B cell (primary cell): ENCODE measurements at regions not wholly inside any gene's neighbourhood (a gene's known extent, or its start where the extent isn't known, plus 50 kb on each side); places are given as distances from the start of the nearest gene placed in this dataset.

Experiments
- ATAC-seq: fragments of 200-7000 bp; cut with Tn5 transposase; one replicate; pipeline ENCODE4 v1.10.0; 2021; ENCODE audit warnings: low read depth, mild to moderate bottlenecking, moderate number of reproducible peaks, moderate library complexity
- CTCF ChIA-PET: fragments of 350-600 bp; sonication (Branson Sonifier 250); formaldehyde crosslinking; loops from one replicate; lab custom pipeline; 2021; ENCODE audit warnings: antibody characterized with exemption, inconsistent platforms; lab: Charles Lee
- POLR2A ChIA-PET: fragments of 350-600 bp; sonication (Branson Sonifier 250); formaldehyde crosslinking; loops from one replicate; lab custom pipeline; 2021; ENCODE audit warnings: antibody characterized with exemption; lab: Charles Lee
- DNase-seq: peaks from one replicate; pipeline ENCODE4 v3.0.0; 2013
- H2AFZ ChIP-seq: 2 replicates; pipeline ENCODE4 v1.6.1; 2012; ENCODE audit warnings: mild to moderate bottlenecking, low read depth, low read length; ENCODE audit not compliant: insufficient read depth, poor library complexity, severe bottlenecking
- H3K27ac ChIP-seq, 2 donors: 1 replicate in 1 of 2; 2 replicates in 1 of 2; pipeline ENCODE4 v1.5.1; 2012 to 2013; ENCODE audit warnings: low read length in 2 of 2, mild to moderate bottlenecking in 2 of 2, moderate library complexity in 1 of 2
- H3K27me3 ChIP-seq, 4 experiments: fragments of 200-600 bp in 1 of 4; sonication (generic) in 1 of 4; replicated peaks in 1 of 4; 1 replicate in 2 of 4; 2 replicates in 2 of 4; pipeline versions ENCODE4 v1.6.1 to v1.7.0; 2013 to 2016; ENCODE audit warnings: low read length in 3 of 4, mild to moderate bottlenecking in 2 of 4, mixed read lengths in 1 of 4, moderate library complexity in 1 of 4; ENCODE audit not compliant: insufficient read depth in 4 of 4, control insufficient read depth in 3 of 4; ENCODE audit errors: control extremely low read depth in 1 of 4
- H3K36me3 ChIP-seq, 2 experiments: replicated peaks in 1 of 2; 1 replicate in 1 of 2; 2 replicates in 1 of 2; pipeline versions ENCODE4 v1.6.1 to v1.7.1; 2013; ENCODE audit warnings: low read length in 1 of 2; ENCODE audit not compliant: insufficient read depth in 2 of 2, control insufficient read depth in 1 of 2; ENCODE audit errors: control extremely low read depth in 1 of 2, extremely low read depth in 1 of 2
- H3K4me1 ChIP-seq, 2 donors: fragments of 200-600 bp in 1 of 2; sonication (generic) in 1 of 2; 1 replicate in 1 of 2; 2 replicates in 1 of 2; pipeline versions ENCODE4 v1.5.1 to v1.6.1; 2013 to 2017; ENCODE audit warnings: low read length in 2 of 2; ENCODE audit not compliant: control insufficient read depth in 2 of 2, insufficient read depth in 2 of 2
- H3K4me2 ChIP-seq: replicated peaks from 2 replicates; pipeline ENCODE3; 2012; ENCODE audit warnings: mild to moderate bottlenecking, low read depth, low read length; ENCODE audit not compliant: poor library complexity, severe bottlenecking
- H3K4me3 ChIP-seq, 5 experiments: fragments of 200-600 bp in 1 of 5; sonication (generic) in 1 of 5; 1 replicate in 3 of 5; 2 replicates in 2 of 5; pipeline versions ENCODE4 v1.5.1 to v1.7.0; 2011 to 2016; ENCODE audit warnings: low read length in 4 of 5, mild to moderate bottlenecking in 4 of 5, low read depth in 2 of 5, control low read depth in 1 of 5, moderate library complexity in 1 of 5; ENCODE audit not compliant: insufficient read depth in 1 of 5; ENCODE audit errors: control extremely low read depth in 1 of 5, extremely low read depth in 1 of 5
- H3K79me2 ChIP-seq: fragments of 200-600 bp; sonication (generic); one replicate; pipeline ENCODE4 v1.6.0; 2016; ENCODE audit warnings: low read length; ENCODE audit not compliant: control insufficient read depth, insufficient read depth
- H3K9ac ChIP-seq: fragments of 200-600 bp; sonication (generic); 2 replicates; pipeline ENCODE4 v1.6.1; 2017; ENCODE audit warnings: mild to moderate bottlenecking, low read length, moderate library complexity
- H3K9me3 ChIP-seq, 3 donors: one replicate each; pipeline versions ENCODE4 v1.6.1 to v1.7.1; 2013; ENCODE audit warnings: low read length in 2 of 3; ENCODE audit not compliant: control insufficient read depth in 2 of 3, insufficient read depth in 1 of 3; ENCODE audit errors: control extremely low read depth in 1 of 3
- H4K20me1 ChIP-seq: 2 replicates; pipeline ENCODE4 v1.6.0; 2012; ENCODE audit warnings: mild to moderate bottlenecking, low read length; ENCODE audit not compliant: insufficient read depth, control insufficient read depth, poor library complexity, severe bottlenecking
- H3K27ac Mint-ChIP-seq: one replicate; pipeline ENCODE4 v1.8.0; 2021; ENCODE audit warnings: mixed read lengths
- H3K27me3 Mint-ChIP-seq: one replicate; pipeline ENCODE4 v1.8.0; 2021; ENCODE audit warnings: mixed read lengths
- H3K4me1 Mint-ChIP-seq: one replicate; pipeline ENCODE4 v1.8.0; 2021; ENCODE audit warnings: mixed read lengths
- H3K4me3 Mint-ChIP-seq: one replicate; pipeline ENCODE4 v1.8.0; 2021; ENCODE audit warnings: mixed read lengths
- H3K9me3 Mint-ChIP-seq: one replicate; pipeline ENCODE4 v1.8.0; 2022; ENCODE audit warnings: mixed read lengths; ENCODE audit not compliant: insufficient read depth
- EZH2 ChIP-seq: IDR thresholded peaks from 2 replicates; pipeline ENCODE4 v1.6.1; 2012; ENCODE audit warnings: borderline replicate concordance, low read depth, mild to moderate bottlenecking, moderate library complexity, low read length; ENCODE audit not compliant: insufficient read depth, poor library complexity, severe bottlenecking
- WGBS: methylation state at CpG from one replicate; pipeline ENCODE4 v1.1.5; 2013; ENCODE audit warnings: missing lambda C conversion rate; ENCODE audit not compliant: insufficient coverage; 5-methylcytosine and 5-hydroxymethylcytosine counted together
- intact Hi-C: fragments of 100-400 bp; cut with micrococcal nuclease; formaldehyde crosslinking; loops from one replicate; pipeline ENCODE4 v1.10.0; 2022
- TF ChIP-seq, protein P1 (sequence below): fragments of 200-600 bp; IDR thresholded peaks from one replicate; pipeline ENCODE4 v1.8.0; 2022; ENCODE audit warnings: antibody characterized with exemption, mild to moderate bottlenecking

DNA sequence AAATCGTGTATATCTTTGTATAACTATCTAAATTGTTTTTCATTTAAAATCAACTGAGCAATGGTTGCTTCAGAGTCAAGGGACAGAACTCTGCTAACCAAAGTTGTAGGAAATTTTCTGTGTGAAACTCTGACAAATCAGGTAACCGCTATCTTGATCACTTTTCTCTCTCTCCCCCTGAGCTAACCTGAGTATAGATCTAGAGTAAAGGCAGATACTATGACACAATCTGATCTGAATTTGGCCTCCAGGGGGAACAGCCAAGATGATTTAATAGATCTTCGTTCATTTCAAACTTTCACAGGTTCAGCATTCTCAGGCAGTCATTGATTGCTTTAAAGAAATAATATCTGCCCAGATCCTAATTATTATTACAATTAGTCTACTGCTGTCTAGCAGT is 472.8 kb downstream of the NUF2 start:
- H3K4me1 ChIP-seq, result no peaks in the 10 kb centered on the region
- H3K36me3 ChIP-seq, result no peaks in the 10 kb centered on the region
- ATAC-seq, result no peak
- TF ChIP-seq, protein P1, sequence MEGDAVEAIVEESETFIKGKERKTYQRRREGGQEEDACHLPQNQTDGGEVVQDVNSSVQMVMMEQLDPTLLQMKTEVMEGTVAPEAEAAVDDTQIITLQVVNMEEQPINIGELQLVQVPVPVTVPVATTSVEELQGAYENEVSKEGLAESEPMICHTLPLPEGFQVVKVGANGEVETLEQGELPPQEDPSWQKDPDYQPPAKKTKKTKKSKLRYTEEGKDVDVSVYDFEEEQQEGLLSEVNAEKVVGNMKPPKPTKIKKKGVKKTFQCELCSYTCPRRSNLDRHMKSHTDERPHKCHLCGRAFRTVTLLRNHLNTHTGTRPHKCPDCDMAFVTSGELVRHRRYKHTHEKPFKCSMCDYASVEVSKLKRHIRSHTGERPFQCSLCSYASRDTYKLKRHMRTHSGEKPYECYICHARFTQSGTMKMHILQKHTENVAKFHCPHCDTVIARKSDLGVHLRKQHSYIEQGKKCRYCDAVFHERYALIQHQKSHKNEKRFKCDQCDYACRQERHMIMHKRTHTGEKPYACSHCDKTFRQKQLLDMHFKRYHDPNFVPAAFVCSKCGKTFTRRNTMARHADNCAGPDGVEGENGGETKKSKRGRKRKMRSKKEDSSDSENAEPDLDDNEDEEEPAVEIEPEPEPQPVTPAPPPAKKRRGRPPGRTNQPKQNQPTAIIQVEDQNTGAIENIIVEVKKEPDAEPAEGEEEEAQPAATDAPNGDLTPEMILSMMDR, result no peak
- TF ChIP-seq EZH2, result no peak
- Mint-ChIP-seq H3K4me1 (no peaks in the 10 kb centered on the region), H3K27me3 (no peaks in the 10 kb centered on the region), H3K4me3 (no peak overlapping the region), H3K9me3 (peaks cover 4% of the 10 kb centered on the region), H3K27ac (no peak overlapping the region)
- intact Hi-C loops, result no loop called here
- H3K27ac ChIP-seq, result no peak overlapping the region
- H3K9me3 ChIP-seq, result no peaks in the 10 kb centered on the region
- H3K27me3 ChIP-seq, result no peaks in the 10 kb centered on the region
- WGBS, result no CpG with 5 or more reads among the region's 3 CpGs
- no peak overlapping the region for H2AFZ ChIP-seq
- H3K79me2 ChIP-seq, result no peaks in the 10 kb centered on the region
- H3K9ac ChIP-seq, result no peak overlapping the region
- DNase-seq, result no peak
- no peak overlapping the region for H3K4me3 ChIP-seq
- CTCF ChIA-PET, result no interaction called here
- no peaks in the 10 kb centered on the region for H4K20me1 ChIP-seq
- POLR2A ChIA-PET, result no interaction called here
- H3K4me2 ChIP-seq, result no peak overlapping the region

DNA sequence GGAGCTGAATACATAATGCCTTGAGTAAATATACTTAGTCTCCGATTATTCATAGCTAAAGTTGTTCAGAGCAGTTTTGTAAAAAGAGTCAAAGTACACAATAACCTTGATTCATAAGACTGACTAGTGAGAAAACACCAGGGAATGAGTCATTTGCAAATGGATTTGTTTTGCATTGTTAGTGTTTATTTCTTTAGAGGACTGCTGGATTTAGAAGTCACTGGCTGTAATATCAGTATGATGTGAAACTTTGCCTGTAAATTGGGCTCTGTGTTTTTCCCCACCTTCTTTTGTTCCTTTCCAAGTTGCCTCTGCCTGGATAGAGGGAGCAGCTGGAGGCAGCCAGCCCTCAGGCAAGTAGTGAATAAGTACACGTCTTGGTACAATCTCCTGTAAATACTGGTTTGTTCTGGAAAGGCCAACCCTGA is 474.7 kb downstream of the NUF2 start:
- H3K4me3 Mint-ChIP-seq, result no peak overlapping the region
- H3K9me3 Mint-ChIP-seq, result peaks cover 4% of the 10 kb centered on the region
- Histone ChIP-seq H3K36me3 (no peaks in the 10 kb centered on the region), H3K4me1 (no peaks in the 10 kb centered on the region), H3K4me2 (no peak overlapping the region), H3K4me3 (no peak overlapping the region), H2AFZ (no peak overlapping the region), H3K79me2 (no peaks in the 10 kb centered on the region), H3K9me3 (no peaks in the 10 kb centered on the region), H4K20me1 (no peaks in the 10 kb centered on the region), H3K27me3 (no peaks in the 10 kb centered on the region), H3K27ac (no peak overlapping the region), H3K9ac (no peak overlapping the region)
- H3K4me1 Mint-ChIP-seq, result no peaks in the 10 kb centered on the region
- ATAC-seq (no peak), DNase-seq (no peak)
- no peaks in the 10 kb centered on the region for H3K27me3 Mint-ChIP-seq
- intact Hi-C loops, result no loop called here
- H3K27ac Mint-ChIP-seq, result no peak overlapping the region
- TF ChIP-seq, protein P1, result no peak
- no peak for TF ChIP-seq EZH2
- WGBS, result no CpG with 5 or more reads among the region's 2 CpGs
- POLR2A ChIA-PET, result no interaction called here
- CTCF ChIA-PET, result no interaction called here
